ENCODE measurements at regions not wholly inside any gene's neighbourhood (a gene's known extent, or its start where the extent isn't known, plus 50 kb on each side); places are given as distances from the start of the nearest gene placed in this dataset.

DNA sequence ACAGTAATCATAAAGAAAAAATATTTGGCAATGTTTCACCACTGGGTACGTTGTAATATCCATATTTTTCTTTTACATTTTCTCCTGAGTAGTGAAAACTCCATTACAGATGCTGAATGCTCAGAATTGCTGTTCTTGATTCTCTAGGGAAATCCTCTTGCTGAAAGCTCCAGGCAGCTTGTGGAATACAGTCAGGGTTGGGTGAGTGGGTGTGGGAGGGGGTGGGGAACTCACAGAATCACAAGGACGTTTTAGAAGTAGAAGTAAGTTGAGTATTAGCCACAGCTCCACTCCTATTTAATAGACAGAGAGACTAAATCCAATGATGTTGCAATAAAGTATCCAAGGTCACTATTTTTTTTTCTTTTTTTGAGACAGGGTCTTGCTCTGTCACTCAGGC is 1270.9 kb downstream of the TYW1 start:
- no peak for DNase-seq

DNA sequence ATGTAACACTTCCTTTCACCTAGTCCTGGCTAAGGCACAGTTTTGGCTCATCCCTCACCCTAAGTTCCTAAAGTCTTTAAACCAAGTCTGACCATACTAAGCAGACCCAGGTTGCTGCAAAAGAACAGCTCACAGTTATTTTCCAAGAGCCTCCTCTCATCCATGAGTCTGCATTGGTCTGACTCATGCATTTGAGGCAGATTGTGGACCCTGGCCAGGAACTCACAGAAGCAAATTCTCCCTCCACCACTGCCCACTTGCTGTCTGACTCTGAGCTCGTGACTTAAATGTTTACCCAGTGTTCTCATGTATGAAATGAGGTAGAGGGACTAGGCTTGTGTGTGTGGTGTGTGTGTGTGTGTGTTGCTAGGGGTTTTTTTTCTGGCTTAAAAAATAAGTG is 1272.8 kb downstream of the TYW1 start:
- no peak for DNase-seq

DNA sequence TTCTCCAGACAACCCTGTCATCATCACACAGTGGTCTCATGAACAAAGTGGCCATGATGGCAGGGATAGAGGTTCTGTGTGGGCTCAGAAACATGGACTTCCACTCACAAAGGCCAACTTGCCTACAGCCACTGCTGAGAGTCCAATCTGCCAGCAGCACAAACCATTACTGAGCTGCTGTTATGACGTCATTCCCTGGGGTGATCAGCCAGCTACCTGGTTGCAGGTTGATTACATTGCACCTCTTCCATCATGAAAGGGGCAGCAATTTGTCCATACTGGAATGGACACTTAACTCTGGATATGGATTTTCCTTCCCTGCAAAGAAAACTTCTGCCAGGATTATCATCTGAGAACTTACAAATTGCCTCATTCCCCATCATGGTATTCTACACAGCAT is 1275.9 kb downstream of the TYW1 start:
- no peak for DNase-seq

DNA sequence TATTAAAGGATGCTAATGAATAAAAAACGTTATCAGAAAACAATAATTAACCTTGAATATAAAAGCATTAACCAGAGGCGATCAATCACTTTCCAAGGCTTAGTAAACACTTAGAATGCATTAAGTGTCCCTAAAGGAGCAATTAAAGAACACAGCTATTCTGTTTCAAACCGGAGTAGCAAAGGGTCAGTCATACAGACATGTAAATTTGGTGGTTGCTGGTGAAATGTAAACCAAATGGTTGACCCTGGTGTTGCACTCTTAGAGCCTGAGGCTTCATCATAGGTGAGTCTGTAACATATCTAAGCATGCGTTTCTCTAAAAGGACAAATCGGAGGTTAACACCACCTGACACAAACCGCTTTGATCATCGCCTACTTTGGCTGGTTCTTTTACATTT is 1280.1 kb downstream of the TYW1 start:
- no peak for DNase-seq

DNA sequence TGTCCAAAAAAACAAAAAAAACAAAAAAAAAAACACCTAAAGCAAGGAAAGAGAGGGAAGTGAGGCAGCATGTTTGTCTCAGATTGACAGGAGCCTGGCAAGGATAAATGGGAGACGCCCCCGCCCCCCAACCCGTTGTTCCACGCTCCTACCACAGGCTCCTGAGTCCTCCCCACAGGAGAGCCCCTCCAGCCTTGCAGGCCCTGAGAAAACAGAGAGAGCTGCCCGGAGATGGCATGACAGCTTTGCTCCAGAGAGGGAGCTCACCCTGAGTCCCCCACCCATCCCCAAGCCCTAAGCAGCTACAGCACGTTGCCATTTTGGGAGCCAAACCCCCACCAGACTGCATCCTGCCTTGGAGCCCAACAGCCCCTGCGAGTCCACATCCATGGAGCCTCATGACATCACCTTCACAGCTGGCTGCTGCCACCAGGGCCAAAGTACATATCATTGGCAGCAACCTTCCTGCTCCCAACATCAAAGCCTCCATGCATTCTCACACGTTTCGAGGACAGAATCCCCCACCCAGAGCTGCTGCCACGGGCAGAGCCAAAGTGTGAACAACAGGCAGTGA is 1283.3 kb downstream of the TYW1 start:
- no peak for DNase-seq

DNA sequence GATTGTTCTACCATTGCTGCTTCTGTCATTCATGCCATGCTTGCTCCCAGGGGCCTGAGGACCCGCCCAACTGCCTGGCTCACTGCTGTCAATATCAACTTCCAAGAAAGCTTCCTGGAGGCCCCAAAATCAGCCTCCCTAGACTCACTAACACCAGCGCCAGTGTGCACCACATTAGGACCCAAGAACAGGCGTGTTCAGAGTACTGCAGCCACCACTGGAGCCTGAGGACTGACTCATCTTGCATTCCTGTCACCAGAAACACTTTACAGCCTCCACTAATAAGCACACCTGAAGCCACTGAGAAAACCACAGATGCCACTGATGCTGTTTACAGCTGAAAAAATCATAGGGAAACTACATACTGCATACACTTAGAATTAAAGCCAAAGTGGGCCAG is 1284.3 kb downstream of the TYW1 start:
- DNase-seq, result no peak

DNA sequence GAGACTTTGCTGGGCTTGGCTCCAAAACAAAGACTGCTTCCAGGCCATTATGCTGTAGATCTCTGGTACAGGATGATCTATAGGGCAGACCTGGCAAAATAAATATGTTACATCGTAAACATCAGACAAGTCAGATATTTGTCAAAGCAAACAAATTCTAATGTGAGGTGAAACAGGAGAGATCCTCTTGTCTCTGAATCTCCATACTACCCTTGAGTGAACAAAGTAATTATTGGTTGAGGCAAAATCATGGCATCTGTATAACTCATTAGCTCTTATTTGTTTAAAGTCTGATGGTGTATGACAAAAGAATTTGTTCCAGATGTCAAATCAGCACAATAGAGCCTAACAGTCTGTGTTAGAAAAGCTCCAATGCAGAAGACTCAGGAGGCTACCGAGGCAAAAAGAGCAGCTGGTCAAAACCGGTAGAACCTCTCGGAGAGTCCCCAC is 1291.5 kb downstream of the TYW1 start:
- no peak for DNase-seq

DNA sequence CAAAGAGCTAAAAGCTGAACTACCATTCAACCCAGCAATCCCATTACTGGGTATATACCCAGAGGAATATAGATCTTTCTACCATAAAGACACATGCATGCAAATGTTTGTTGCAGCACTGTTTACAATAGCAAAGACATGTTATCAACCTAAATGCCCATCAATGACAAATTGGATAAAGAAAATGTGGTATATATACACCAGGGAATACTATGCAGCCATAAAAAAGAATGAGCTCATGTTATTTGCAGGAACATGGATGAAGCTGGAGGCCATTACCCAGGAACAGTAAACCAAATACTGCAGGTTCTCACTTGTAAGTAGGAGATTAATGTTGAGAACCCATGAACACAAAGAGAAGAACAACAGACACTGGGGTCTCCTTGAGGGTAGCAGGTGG is 1295.1 kb downstream of the TYW1 start:
- no peak for DNase-seq

DNA sequence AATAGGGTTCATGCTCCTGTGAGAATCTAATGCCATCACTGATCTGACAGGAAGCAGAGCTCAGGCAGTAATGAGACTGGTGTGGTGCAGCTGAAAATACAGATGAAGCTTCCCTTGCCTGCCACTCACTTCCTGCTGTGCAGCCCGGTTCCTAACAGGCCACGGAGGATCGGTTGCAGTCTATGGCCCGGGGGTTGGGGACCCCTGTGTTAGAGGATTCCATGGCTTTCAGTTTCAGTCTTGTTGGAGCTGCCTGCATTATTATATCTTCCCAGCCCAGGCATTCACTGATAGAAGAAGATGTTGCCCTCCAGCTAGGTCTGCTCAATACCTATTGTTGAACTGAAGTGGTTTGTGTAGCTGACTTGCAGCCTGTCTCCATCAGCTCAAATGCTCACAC is 1298.8 kb downstream of the TYW1 start:
- no peak for DNase-seq

DNA sequence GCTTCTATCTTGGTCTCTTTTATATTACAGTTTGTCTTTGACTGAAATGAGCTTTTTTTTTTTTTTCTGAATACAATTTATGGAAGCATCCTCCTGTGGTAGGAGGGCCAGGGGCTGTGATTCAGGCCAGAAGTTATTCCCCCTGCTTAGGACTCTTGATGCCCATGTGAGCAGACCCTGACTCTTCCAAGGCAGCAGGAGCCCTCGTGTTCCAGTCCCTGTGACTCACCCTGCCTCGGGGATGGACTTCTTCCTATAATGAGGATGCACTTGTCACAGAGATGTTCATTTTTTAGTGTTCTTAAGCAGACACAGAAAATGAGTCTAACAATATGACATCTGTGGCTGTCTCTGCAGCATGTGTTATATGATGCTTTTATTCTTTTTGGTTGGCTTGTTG is 1293.7 kb upstream of the AUTS2 start:
- no peak for DNase-seq

DNA sequence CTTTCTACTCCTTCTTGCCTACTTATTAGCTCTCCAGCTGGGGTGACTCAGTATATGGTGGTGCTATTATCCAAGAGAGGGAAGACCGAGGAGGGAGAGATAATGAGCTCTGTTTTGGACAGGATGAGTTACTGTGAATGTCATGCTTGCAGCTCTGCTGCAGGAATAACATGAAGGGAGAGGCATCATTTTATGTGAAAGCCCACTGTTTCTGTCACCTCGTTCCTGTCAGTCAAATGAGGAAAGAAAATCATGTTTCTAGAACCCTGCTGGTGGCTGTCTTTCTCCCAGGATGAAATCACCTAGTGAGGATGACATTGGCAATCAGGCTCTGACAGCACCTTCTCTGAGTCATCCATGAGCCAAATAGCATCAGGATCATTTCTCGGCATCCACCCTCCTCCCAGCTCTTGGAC is 1291.6 kb upstream of the AUTS2 start:
- no peak for DNase-seq

DNA sequence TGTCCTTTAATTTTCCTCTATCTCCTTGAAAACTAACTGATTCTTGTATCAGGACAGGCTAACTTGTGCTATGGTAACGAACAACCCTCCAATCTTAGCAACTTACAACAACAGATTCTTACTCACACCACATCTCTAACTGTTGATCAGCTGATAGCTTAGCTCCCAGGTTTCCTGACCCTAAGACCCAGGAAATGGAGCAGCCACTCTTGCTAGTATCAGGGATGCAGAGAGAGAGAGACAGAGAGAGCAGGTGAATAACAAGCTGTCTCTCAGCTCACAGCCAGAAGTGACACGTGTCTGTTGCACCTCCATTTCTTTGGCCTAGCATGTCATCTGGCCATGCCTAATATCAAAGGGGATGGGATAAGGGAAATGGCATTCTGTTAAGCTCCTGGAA is 1289.0 kb upstream of the AUTS2 start:
- no peak for DNase-seq

DNA sequence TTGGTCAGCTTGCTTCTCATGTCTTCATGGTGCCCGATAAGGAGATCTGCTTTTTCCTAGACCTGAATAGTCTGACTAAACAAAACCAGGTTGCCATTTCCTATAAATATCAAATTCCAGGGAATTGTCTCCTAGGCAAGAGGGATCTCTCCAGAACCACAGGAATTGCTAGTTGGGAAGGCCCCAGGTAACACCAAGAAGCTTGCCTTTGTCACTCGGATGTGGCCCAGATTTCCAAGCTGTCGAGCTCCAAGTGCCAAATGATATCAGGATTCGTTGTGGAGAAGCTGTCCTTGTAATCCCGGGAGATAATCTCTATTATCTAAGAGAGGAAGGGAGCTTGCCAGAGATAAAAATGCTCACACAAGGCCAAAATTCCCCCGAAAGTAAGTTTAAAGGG is 1288.5 kb upstream of the AUTS2 start:
- no peak for DNase-seq

DNA sequence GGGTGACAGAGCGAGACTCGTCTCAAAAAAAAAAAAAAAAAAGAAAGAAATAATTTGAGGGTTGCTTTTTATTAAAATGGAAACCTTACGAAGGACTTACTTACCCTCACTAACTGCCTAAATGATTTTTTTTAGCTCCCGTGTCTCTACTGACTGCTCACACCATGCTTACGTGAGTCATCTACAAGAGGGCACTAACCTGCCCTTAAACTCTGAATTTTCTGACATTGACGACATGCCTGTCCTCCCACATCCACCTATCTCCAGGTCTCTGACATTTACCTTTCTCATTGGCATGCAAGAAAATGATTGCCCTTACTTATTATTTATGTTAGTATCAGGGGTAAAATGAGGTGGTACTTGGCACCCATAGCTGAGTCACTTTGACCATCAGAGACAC is 1286.3 kb upstream of the AUTS2 start:
- no peak for DNase-seq

DNA sequence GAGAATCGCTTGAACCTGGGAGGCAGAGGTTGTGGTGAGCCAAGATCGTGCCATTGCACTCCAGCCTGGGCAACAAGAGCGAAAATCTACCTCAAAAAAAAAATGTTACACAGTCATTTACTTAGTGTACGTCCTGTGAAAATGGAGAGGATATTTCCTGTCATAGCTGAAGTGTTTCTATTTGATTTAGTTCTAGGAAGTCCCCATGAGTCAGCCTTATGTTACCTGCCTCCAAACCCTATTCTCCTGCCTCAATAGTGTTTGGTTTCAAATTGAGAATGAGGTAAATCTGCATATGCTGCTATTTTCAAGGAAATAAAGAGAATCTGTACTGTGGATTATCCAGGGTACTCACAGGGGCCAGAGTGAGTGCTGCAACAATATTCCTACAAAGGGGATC is 1284.5 kb upstream of the AUTS2 start:
- DNase-seq, result peak; percentile 8

DNA sequence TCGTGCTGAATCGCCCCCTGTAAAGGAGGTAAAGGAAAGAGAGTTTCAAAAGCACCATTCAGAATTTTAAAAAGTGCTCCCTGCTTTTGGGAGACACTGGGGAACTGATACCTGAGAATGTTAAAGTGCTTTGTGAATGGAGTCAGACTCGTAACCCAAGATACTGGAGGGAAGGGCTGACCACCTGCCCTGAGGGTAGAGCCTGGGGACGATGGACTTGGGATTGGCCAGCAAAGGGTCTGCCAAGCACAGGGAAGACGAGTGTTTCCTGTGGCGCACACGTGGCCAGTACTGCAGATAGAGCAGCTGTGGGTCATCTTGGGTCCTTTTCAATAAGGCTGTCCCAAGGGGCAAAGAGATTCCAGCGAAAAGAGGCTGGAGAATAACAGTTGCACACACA is 1284.1 kb upstream of the AUTS2 start:
- no peak for DNase-seq

DNA sequence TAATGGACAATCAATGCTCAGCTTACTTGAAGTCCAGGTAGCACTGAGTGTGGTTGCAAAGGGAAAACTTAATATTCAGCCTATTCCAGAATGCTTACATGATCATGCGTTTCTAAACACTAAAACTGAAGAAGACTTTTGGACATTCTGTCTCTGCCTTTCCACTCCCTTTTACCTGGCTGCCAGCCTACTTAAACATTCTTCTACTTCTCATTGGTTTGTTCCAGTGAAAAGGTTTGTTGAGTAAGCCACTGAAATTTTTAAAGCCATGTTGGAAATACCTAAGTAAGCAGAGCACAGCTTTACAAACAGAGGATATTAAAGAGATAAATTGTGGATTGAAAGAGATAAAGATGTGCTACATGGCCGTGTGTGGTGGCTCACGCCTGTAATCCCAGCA is 1280.8 kb upstream of the AUTS2 start:
- DNase-seq, result no peak

DNA sequence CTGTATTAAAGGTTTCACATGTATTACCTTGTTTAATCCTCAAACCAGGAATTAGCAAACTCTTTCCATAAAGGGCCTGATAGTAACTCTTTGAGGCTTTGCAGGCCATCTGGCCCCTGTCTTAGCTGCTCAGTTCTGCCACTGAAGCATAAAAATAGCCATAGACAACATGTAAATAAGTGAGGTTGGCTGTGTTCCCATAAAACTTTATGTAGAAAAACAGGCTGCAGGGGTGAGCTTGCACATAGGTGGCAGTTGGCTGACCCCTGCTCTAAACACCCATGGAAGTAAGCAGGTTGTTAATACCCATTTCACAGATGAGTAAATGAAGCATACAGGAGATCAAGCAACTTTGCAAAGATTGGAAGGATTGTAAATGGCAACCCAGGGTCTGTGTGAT is 1279.2 kb upstream of the AUTS2 start:
- DNase-seq, result no peak

DNA sequence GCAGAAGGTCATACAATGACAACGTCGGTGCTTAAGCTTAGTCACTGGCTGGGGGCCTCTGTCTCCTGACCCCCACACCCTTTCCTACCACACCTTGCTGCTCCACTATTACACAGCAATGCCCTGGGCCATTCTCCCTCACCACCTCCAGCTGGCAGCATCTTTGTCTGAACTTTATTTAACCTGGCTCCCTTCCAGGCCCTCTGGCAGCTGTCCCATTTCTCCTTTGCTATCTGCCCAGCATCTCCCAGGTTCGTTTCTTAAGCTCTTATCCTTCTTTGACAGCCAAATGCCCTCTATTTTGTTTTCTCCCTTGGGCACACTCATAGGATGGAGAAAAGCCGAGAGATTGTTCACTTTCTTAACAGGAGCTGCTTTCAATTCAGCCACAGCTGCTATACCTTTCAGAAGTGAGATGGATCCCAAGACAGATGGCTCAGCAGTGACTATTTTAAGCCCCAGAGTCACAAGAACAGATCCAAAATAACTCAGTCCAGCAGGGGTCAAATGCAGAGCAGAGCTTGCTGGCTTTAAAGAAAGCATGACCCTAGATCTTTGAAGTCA is 1277.1 kb upstream of the AUTS2 start:
- DNase-seq, result no peak

DNA sequence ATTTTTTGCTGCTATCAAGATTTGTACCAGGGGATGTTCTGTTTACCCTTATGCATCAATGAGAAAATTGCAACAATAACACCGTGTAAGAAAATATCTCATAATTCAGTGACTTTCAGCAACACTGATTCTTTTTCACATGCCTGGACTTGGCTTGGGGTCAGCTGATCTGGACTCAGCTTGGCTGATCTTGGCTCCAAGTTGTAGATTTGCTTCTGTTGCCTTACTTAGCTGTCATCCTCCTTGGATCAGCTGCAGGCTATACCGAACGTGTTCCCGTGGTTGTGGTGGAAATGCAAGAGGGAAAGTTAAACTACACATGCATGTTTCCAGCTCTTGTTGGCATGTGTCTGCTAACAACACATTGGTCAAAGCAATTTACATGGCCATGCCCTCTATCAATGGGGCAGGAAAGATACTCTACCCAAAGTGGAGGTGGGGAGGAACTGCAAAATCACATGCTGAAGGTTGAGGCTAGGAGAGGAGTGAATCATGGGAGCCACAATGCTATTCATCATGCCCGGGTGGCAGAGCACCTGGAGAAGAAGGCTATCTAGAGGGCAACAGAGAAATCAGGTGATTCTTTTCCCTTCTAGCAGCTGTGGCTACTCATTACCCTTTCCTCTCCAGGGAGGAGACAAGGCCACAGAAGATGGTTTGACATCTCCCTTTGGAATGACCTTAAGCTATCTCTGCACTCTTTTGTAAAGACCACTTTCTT is 1276.3 kb upstream of the AUTS2 start:
- no peak for DNase-seq

DNA sequence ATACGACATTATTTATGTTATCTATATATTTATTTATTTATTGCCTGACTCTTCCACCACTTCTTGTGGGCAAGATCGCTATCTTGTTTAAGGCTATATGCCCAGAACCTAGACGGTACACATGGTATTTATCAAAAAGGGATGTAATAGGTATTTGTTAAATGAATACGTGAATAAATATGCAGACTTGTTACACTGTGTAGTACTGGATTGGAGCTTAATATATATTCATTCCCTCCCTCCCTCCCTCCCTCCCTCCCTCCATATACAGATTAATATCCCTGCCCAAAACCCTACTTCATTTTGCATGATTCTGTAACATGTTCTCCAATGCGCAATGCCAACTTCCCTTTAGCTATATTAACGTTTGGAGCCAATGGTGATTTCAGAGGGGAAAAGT is 1273.7 kb upstream of the AUTS2 start:
- no peak for DNase-seq

DNA sequence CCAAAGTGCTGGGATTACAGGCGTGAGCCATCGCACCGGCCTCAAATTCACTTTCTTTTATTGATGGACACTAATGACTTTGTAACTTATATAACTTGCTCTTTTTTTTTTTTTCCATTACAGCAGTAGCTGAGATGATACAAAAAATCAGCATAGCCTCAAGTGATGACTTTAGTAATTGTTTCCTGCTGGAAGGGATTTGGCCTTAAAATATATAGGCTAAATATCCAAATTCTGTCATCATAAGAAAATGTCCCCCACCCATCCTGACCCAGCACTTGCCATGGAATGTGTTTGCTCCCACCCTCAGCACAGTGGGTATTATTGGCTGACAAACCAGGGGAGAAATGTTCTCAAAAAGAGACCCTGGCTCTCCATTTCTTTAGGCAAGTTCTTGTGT is 1264.1 kb upstream of the AUTS2 start:
- DNase-seq, result no peak

DNA sequence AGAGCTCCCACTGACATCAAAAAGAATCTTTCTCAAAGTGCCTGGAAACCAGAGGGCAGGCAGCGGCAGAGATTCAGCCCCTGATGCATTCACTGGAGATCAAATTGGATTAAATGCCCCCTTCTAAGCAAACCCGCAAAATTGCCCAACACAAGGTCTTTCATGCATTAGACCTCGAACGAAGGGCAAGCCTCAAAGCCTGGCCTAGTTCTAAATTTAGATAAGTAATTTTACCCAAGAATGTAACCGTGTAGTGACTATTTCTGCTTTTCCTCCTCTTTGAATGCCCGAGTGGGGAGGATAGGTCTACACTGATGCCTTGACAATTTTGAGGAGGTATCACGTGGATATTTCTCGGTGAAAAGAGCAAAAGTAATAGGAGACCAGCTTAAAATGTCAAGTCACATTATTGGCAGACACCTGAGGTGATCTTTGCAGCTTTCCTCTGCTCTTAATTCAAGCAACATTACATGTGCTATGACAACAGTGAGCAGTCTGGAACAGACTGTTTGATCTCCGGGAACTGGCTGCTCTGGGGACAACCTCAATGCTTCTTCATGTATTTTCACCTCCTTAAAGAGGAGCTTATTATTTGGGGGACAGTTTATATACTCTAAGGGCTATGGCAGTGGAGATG is 1263.5 kb upstream of the AUTS2 start:
- DNase-seq, result no peak

DNA sequence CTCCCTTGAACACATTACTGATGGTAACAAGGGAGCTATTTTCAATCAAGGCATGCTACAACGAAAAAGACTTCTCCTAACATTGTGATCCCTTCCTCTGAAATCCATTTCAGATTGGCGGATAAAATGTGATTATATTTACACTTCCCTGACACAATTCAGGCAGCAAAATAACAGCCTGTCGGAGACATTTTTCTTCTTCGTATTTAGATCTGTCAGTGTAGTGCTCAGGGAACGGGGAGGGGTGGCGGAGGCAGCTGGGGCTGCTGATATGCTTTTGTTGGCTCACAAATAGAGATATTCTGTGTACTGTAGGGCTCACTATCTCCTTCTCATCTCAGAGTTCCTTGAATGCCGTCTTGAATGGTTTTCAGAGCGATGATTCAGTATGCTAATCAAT is 1261.7 kb upstream of the AUTS2 start:
- no peak for DNase-seq

Data from activated CD4-positive, alpha-beta T cell treated with anti-CD3 and anti-CD28 coated beads, Interleukin-2, amount 50 U/mL, for 16 hours (primary cell).